Smooth muscle cell (in vitro differentiated cells): ENCODE measurements at regions not wholly inside any gene's neighbourhood (a gene's known extent, or its start where the extent isn't known, plus 50 kb on each side); places are given as distances from the start of the nearest gene placed in this dataset.

Source experiments
- DNase-seq: peaks from one replicate; lab custom pipeline; 2025; ENCODE audit not compliant: unreplicated experiment; lab: John Stamatoyannopoulos, UW
- H2AFZ ChIP-seq: fragments of 200-600 bp; sonication (generic); 2 replicates; pipeline ENCODE4 v1.6.0; 2016; ENCODE audit warnings: antibody characterized with exemption, low read depth, mild to moderate bottlenecking
- H3F3A ChIP-seq: fragments of 200-600 bp; sonication (generic); 2 replicates; pipeline ENCODE4 v1.6.0; 2017; ENCODE audit warnings: antibody characterized with exemption, low read depth
- H3K27ac ChIP-seq: fragments of 200-600 bp; sonication (generic); 2 replicates; pipeline ENCODE4 v1.5.1; 2016; ENCODE audit warnings: low read depth, mild to moderate bottlenecking
- H3K27me3 ChIP-seq: fragments of 200-600 bp; sonication (generic); 2 replicates; pipeline ENCODE4 v1.6.1; 2016; ENCODE audit warnings: low read depth, mild to moderate bottlenecking
- H3K36me3 ChIP-seq: fragments of 200-600 bp; sonication (generic); 2 replicates; pipeline ENCODE4 v1.5.1; 2016; ENCODE audit warnings: low read depth
- H3K4me1 ChIP-seq: fragments of 200-600 bp; sonication (generic); 2 replicates; pipeline ENCODE4 v1.5.1; 2016; ENCODE audit warnings: low read depth
- H3K4me2 ChIP-seq: fragments of 200-600 bp; sonication (generic); 2 replicates; pipeline ENCODE4 v1.6.0; 2016; ENCODE audit warnings: mild to moderate bottlenecking
- H3K4me3 ChIP-seq: fragments of 200-600 bp; sonication (generic); 2 replicates; pipeline ENCODE4 v1.5.1; 2016; ENCODE audit warnings: mild to moderate bottlenecking
- H3K79me2 ChIP-seq: fragments of 200-600 bp; sonication (generic); 2 replicates; pipeline ENCODE4 v1.6.0; 2016; ENCODE audit warnings: low read depth, mild to moderate bottlenecking
- H3K9ac ChIP-seq: fragments of 200-600 bp; sonication (generic); 2 replicates; pipeline ENCODE4 v1.6.0; 2016; ENCODE audit warnings: low read depth
- H3K9me3 ChIP-seq: fragments of 200-600 bp; sonication (generic); replicated peaks from 2 replicates; pipeline ENCODE4 v1.5.1; 2016; ENCODE audit warnings: low read depth
- H4K20me1 ChIP-seq: fragments of 200-600 bp; sonication (generic); 2 replicates; pipeline ENCODE4 v1.6.0; 2016; ENCODE audit warnings: low read depth
- WGBS: methylation state at CpG from one replicate; pipeline ENCODE4 v1.1.7; 2016; ENCODE audit warnings: low lambda C conversion rate; 5-methylcytosine and 5-hydroxymethylcytosine counted together
- TF ChIP-seq, protein P1 (sequence below): fragments of 200-600 bp; sonication (generic); IDR thresholded peaks from 2 replicates; pipeline ENCODE4 v1.5.1; 2017; ENCODE audit warnings: borderline replicate concordance, mild to moderate bottlenecking, antibody characterized with exemption; ENCODE audit not compliant: insufficient read depth, poor library complexity, severe bottlenecking

DNA sequence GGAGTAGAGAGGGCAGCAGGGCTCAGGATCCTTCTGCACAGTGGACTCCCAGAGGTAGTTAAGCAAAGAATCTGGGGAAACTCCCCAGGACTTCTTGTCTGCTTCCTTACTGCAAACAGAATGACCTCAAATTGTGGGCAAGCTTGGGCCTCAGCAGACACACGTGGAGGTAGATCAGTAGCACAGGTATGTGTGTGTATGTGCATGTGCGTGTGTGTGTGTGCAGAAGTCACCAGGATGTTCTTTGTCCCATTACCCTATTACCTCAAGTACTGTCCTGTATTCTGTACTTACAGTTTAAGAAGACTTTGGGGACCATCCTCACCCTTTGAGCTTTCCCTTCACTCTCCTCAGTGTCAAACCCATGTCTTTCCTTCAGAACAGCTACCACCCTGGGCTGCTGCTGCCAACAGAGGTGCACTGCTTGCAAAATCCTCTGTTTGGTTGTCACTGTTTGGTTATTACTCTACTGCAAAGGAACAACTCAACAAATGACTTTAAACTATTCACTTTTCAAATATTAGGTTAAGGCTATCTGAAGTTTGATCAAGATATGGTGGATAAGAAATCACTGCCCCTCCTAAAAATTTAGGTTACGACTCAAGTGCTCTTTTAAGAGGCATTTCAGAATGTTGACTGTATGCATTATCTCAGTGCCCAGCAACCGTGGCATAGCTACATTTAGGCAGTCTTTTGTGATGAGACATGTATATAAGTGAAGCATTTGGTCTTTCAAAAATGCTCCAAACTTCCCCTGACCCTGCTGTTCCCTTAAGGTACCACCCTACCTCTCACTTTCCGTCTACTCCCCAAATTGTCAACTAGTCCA, 78.2 kb upstream of the MBIP start:
- Histone ChIP-seq H3K27me3 (no peaks in the 10 kb centered on the region), H3K9ac (no peak overlapping the region), H3F3A (no peaks in the 10 kb centered on the region), H3K27ac (no peak overlapping the region), H3K4me2 (no peak overlapping the region), H4K20me1 (no peaks in the 10 kb centered on the region), H3K9me3 (no peaks in the 10 kb centered on the region), H2AFZ (no peak overlapping the region), H3K4me1 (no peaks in the 10 kb centered on the region), H3K36me3 (no peaks in the 10 kb centered on the region), H3K4me3 (no peak overlapping the region), H3K79me2 (no peaks in the 10 kb centered on the region)
- TF ChIP-seq, protein P1, sequence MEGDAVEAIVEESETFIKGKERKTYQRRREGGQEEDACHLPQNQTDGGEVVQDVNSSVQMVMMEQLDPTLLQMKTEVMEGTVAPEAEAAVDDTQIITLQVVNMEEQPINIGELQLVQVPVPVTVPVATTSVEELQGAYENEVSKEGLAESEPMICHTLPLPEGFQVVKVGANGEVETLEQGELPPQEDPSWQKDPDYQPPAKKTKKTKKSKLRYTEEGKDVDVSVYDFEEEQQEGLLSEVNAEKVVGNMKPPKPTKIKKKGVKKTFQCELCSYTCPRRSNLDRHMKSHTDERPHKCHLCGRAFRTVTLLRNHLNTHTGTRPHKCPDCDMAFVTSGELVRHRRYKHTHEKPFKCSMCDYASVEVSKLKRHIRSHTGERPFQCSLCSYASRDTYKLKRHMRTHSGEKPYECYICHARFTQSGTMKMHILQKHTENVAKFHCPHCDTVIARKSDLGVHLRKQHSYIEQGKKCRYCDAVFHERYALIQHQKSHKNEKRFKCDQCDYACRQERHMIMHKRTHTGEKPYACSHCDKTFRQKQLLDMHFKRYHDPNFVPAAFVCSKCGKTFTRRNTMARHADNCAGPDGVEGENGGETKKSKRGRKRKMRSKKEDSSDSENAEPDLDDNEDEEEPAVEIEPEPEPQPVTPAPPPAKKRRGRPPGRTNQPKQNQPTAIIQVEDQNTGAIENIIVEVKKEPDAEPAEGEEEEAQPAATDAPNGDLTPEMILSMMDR, result no peak
- 78% methylated on average over 5 of the region's 5 CpGs for WGBS
- DNase-seq, result no peak

DNA sequence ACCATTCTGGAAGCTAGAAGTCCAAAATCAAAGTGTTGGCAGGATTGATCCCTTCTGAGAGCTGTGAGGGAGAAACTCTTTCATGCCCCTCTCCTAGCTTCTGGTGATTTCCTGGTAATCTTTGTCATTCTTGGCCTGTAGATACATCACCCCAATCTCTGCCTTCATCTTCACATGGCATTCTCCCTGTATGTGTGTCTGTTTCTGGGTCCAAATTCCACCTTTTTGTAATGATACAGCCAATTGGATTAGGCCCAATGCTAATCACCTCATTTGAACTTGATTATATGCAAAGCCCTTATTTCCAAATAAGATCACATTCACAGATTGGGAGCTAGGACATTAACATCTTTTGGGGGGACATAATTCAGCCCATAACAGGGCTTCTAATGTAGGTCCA, 76.9 kb upstream of the MBIP start:
- H3K4me1 ChIP-seq, result no peaks in the 10 kb centered on the region
- no peak overlapping the region for H2AFZ ChIP-seq
- no peaks in the 10 kb centered on the region for H3K79me2 ChIP-seq
- H3K36me3 ChIP-seq, result no peaks in the 10 kb centered on the region
- TF ChIP-seq, protein P1, result no peak
- no peak overlapping the region for H3K27ac ChIP-seq
- no peaks in the 10 kb centered on the region for H3K9me3 ChIP-seq
- H3K9ac ChIP-seq, result no peak overlapping the region
- no peak for DNase-seq
- no peaks in the 10 kb centered on the region for H4K20me1 ChIP-seq
- H3K27me3 ChIP-seq, result no peaks in the 10 kb centered on the region
- no peak overlapping the region for H3K4me3 ChIP-seq
- H3F3A ChIP-seq, result no peaks in the 10 kb centered on the region
- H3K4me2 ChIP-seq, result no peak overlapping the region

DNA sequence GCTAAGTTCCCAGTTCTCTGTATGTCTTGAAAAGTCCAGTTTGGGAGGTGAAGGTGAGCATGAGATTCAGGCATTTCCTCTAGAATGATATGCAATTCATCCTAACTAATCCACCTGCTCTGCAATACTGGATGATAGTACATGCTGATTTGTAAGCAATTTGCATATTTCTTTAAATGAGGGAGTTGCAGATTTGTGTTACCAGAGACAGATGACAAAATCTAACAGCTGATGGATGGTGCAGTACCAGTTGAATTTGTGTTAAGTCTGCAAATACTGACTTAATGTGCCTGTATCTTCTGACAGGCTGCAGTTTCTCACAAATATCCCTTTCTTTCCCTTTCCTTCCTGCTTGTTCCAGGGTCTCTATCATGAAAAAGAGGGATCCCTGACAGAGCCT, 76.4 kb upstream of the MBIP start:
- H3K9ac ChIP-seq, result no peak overlapping the region
- TF ChIP-seq, protein P1, result no peak
- no peak for DNase-seq
- no peak overlapping the region for H3K27ac ChIP-seq
- no peaks in the 10 kb centered on the region for H3F3A ChIP-seq
- H3K79me2 ChIP-seq, result no peaks in the 10 kb centered on the region
- no peaks in the 10 kb centered on the region for H3K4me1 ChIP-seq
- H3K27me3 ChIP-seq, result no peaks in the 10 kb centered on the region
- no peak overlapping the region for H3K4me3 ChIP-seq
- H2AFZ ChIP-seq, result no peak overlapping the region
- H3K9me3 ChIP-seq, result no peaks in the 10 kb centered on the region
- H4K20me1 ChIP-seq, result no peaks in the 10 kb centered on the region
- H3K4me2 ChIP-seq, result no peak overlapping the region
- no peaks in the 10 kb centered on the region for H3K36me3 ChIP-seq

DNA sequence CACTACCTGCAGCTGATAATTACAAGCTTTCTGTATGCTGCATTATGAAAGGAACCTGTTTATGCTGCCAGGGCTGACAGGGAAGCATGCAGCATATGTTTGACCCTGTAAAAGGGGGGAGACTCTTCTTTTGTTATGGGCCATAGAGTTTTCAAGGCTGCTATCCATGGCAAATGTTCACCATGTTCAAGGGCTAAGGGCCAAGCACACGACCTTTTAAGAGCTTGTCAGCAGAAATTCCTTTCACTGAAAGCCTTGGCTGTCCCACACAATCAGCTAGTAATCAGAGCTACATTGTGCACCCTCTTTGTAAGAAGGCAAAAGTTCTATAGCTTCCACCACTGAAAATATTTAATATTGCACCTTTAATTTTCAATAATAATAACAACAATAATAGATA, 74.2 kb upstream of the MBIP start:
- TF ChIP-seq, protein P1, result no peak
- no peak overlapping the region for H2AFZ ChIP-seq
- H3K4me2 ChIP-seq, result no peak overlapping the region
- no peaks in the 10 kb centered on the region for H3K79me2 ChIP-seq
- no peak overlapping the region for H3K4me3 ChIP-seq
- no peak overlapping the region for H3K9ac ChIP-seq
- no peaks in the 10 kb centered on the region for H3K4me1 ChIP-seq
- no peaks in the 10 kb centered on the region for H3K36me3 ChIP-seq
- no peaks in the 10 kb centered on the region for H4K20me1 ChIP-seq
- H3F3A ChIP-seq, result no peaks in the 10 kb centered on the region
- DNase-seq, result no peak
- H3K27me3 ChIP-seq, result no peaks in the 10 kb centered on the region
- no peaks in the 10 kb centered on the region for H3K9me3 ChIP-seq
- H3K27ac ChIP-seq, result no peak overlapping the region
- 55% methylated on average over 1 of the region's 1 CpG for WGBS
